Colonic mucosa (tissue), 4 donors: ENCODE measurements at regions not wholly inside any gene's neighbourhood (a gene's known extent, or its start where the extent isn't known, plus 50 kb on each side); places are given as distances from the start of the nearest gene placed in this dataset.

Source experiments
- DNase-seq: peaks from one replicate; pipeline ENCODE4 v3.0.0-alpha.2; 2020
- H3K27ac ChIP-seq: fragments of 200-600 bp; one replicate; pipeline ENCODE4 v1.8.0; 2021
- H3K27me3 ChIP-seq: fragments of 200-600 bp; one replicate; pipeline ENCODE4 v1.8.0; 2021
- H3K36me3 ChIP-seq: fragments of 200-600 bp; one replicate; pipeline ENCODE4 v1.8.0; 2021
- H3K4me1 ChIP-seq: fragments of 200-600 bp; one replicate; pipeline ENCODE4 v1.8.0; 2021; ENCODE audit warnings: mild to moderate bottlenecking
- H3K4me3 ChIP-seq: fragments of 200-600 bp; one replicate; pipeline ENCODE4 v1.8.0; 2021
- H3K9ac ChIP-seq, 2 donors: one replicate each; pipeline ENCODE4 v1.7.0; 2013; ENCODE audit warnings: control low read depth in 2 of 2, low read depth in 2 of 2, low read length in 2 of 2
- H3K9me3 ChIP-seq: fragments of 200-600 bp; one replicate; pipeline ENCODE4 v1.8.0; 2021
- CTCF ChIP-seq: fragments of 200-600 bp; IDR thresholded peaks from one replicate; pipeline ENCODE4 v1.8.0; 2022; ENCODE audit warnings: antibody characterized with exemption, mild to moderate bottlenecking
- intact Hi-C: fragments of 100-400 bp; cut with DNase I; formaldehyde crosslinking; loops from one replicate; pipeline ENCODE4 v1.14.1; 2022
- donor health status: healthy.
- donor health status: DM: no; HTN: no; CAD: no.
- donor health status: DM: no; HTN: no; CAD: no.

- no peak for TF ChIP-seq CTCF
- no peak overlapping the region for H3K27ac ChIP-seq
- H3K27me3 ChIP-seq: no peaks in the 10 kb centered on the region
- H3K9ac ChIP-seq: no peak overlapping the region
- no peak overlapping the region for H3K4me3 ChIP-seq
- H3K9me3 ChIP-seq: no peaks in the 10 kb centered on the region
- intact Hi-C loops: no loop called here
- DNase-seq: no peak
- no peaks in the 10 kb centered on the region for H3K4me1 ChIP-seq
- H3K36me3 ChIP-seq: no peaks in the 10 kb centered on the region
These were observed 487.2 kb downstream of the GALR1 start for GRCh38 chr18:77736842-77737241.

- intact Hi-C loops: no loop called here
- H3K9me3 ChIP-seq: no peaks in the 10 kb centered on the region
These were observed 487.8 kb downstream of the GALR1 start for GRCh38 chr18:77737405-77737804.

GRCh38 chr18:77749089-77749488, 499.4 kb downstream of the GALR1 start:
- Histone ChIP-seq H3K36me3 (no peaks in the 10 kb centered on the region), H3K4me3 (no peak overlapping the region), H3K4me1 (no peaks in the 10 kb centered on the region), H3K9me3 (no peaks in the 10 kb centered on the region), H3K27ac (no peak overlapping the region), H3K9ac (no peak overlapping the region), H3K27me3 (no peaks in the 10 kb centered on the region)
- DNase-seq: no peak
- TF ChIP-seq CTCF: peak; percentile 28
- intact Hi-C loops: no loop called here

More at GRCh38 chr18:77737405-77737804, 487.8 kb downstream of the GALR1 start:
- Histone ChIP-seq H3K27ac (no peak overlapping the region), H3K9ac (no peak overlapping the region), H3K27me3 (no peaks in the 10 kb centered on the region), H3K36me3 (no peaks in the 10 kb centered on the region), H3K4me1 (no peaks in the 10 kb centered on the region), H3K4me3 (no peak overlapping the region)
- TF ChIP-seq CTCF: no peak
- DNase-seq: no peak

GRCh38 chr18:77750006-77750405, 500.4 kb downstream of the GALR1 start:
- Histone ChIP-seq H3K27ac (no peak overlapping the region), H3K36me3 (no peaks in the 10 kb centered on the region), H3K4me1 (no peaks in the 10 kb centered on the region), H3K9ac (no peak overlapping the region), H3K9me3 (no peaks in the 10 kb centered on the region), H3K4me3 (no peak overlapping the region), H3K27me3 (no peaks in the 10 kb centered on the region)
- no peak for TF ChIP-seq CTCF
- intact Hi-C loops: no loop called here
- no peak for DNase-seq

GRCh38 chr18:77754475-77755044, 504.9 kb downstream of the GALR1 start:
- DNase-seq: no peak
- H3K36me3 ChIP-seq: no peaks in the 10 kb centered on the region
- H3K27ac ChIP-seq: no peak overlapping the region
- intact Hi-C loops: no loop called here
- H3K9me3 ChIP-seq: no peaks in the 10 kb centered on the region
- no peaks in the 10 kb centered on the region for H3K4me1 ChIP-seq
- no peak for TF ChIP-seq CTCF
- no peak overlapping the region for H3K9ac ChIP-seq
- no peaks in the 10 kb centered on the region for H3K27me3 ChIP-seq
- H3K4me3 ChIP-seq: no peak overlapping the region
